ENCODE measurements at regions not wholly inside any gene's neighbourhood (a gene's known extent, or its start where the extent isn't known, plus 50 kb on each side); places are given as distances from the start of the nearest gene placed in this dataset.

GRCh38 chr13:34734932-34735331 is 207.1 kb upstream of the NBEA start:
- TF ChIP-seq POLR2A (IDR thresholded peaks at IDR 0.05; ENCODE audit: low read depth, low read length) (no peak), POLR2AphosphoS5 (IDR thresholded peaks at IDR 0.05; ENCODE audit: low read depth, low read length) (no peak), TAF1 (IDR thresholded peaks at IDR 0.05; ENCODE audit: borderline replicate concordance, low read depth, low read length) (no peak)
